IPS DF 4.7 (cell line): ENCODE measurements at regions not wholly inside any gene's neighbourhood (a gene's known extent, or its start where the extent isn't known, plus 50 kb on each side); places are given as distances from the start of the nearest gene placed in this dataset.
A peak's percentile ranks its signal among the peaks of the same experiment; 100 is the strongest.
"Not testable (repeated sequence)": the region's sequence is repeated elsewhere in the genome, so short reads cannot be mapped to it uniquely, and the experiment has no call there.

Source experiments
- DNase-seq: peaks from one replicate; pipeline ENCODE4 v3.0.0-alpha.2; 2013; ENCODE audit warnings: low spot score; ENCODE audit errors: extremely low read depth

GRCh38 chr2:216775043-216775453 is 79.7 kb upstream of the IGFBP5 start:
- no peak for DNase-seq

GRCh38 chr2:216774620-216775019 is 79.3 kb upstream of the IGFBP5 start:
- DNase-seq, result no peak

GRCh38 chr2:216774180-216774579 is 78.8 kb upstream of the IGFBP5 start:
- no peak for DNase-seq

GRCh38 chr2:216773072-216773471 is 77.7 kb upstream of the IGFBP5 start:
- no peak for DNase-seq

GRCh38 chr2:216770717-216771116 is 75.4 kb upstream of the IGFBP5 start:
- DNase-seq, result no peak

GRCh38 chr2:216770050-216770449 is 74.7 kb upstream of the IGFBP5 start:
- DNase-seq, result no peak

GRCh38 chr2:216769626-216770025 is 74.3 kb upstream of the IGFBP5 start:
- DNase-seq, result no peak

- DNase-seq, result no peak
Observed at GRCh38 chr2:216768908-216769411, 73.6 kb upstream of the IGFBP5 start.

- DNase-seq, result peak; percentile 49
Observed at GRCh38 chr2:216765761-216766262, 70.5 kb upstream of the IGFBP5 start.

GRCh38 chr2:216763396-216763795 is 68.0 kb upstream of the IGFBP5 start:
- DNase-seq, result no peak

- DNase-seq, result no peak
Observed at GRCh38 chr2:216761809-216762208, 66.5 kb upstream of the IGFBP5 start.

- DNase-seq, result no peak
Observed at GRCh38 chr2:216761133-216761532, 65.8 kb upstream of the IGFBP5 start.

- DNase-seq, result no peak
Observed at GRCh38 chr2:216758256-216759155, 63.2 kb upstream of the IGFBP5 start.

- DNase-seq, result no peak
Observed at GRCh38 chr2:216757532-216757931, 62.2 kb upstream of the IGFBP5 start.

- no peak for DNase-seq
Observed at GRCh38 chr2:216756435-216756834, 61.1 kb upstream of the IGFBP5 start.

GRCh38 chr2:216754812-216755211 is 59.5 kb upstream of the IGFBP5 start:
- DNase-seq, result no peak

- DNase-seq, result no peak
Observed at GRCh38 chr2:216754336-216754735, 59.0 kb upstream of the IGFBP5 start.

GRCh38 chr2:216752855-216753505 is 57.6 kb upstream of the IGFBP5 start:
- no peak for DNase-seq

GRCh38 chr2:216750750-216751149 is 55.4 kb upstream of the IGFBP5 start:
- not testable (repeated sequence) for DNase-seq

- DNase-seq, result not testable (repeated sequence)
Observed at GRCh38 chr2:216746268-216746667, 50.9 kb upstream of the IGFBP5 start.

GRCh38 chr2:216745453-216745852 is 50.1 kb upstream of the IGFBP5 start:
- DNase-seq, result no peak
